Choroid plexus epithelial cell (primary cell): ENCODE measurements at regions not wholly inside any gene's neighbourhood (a gene's known extent, or its start where the extent isn't known, plus 50 kb on each side); places are given as distances from the start of the nearest gene placed in this dataset.

Source experiments
- DNase-seq: peaks from one replicate; pipeline ENCODE4 v3.0.0-alpha.2; 2010; ENCODE audit warnings: low read depth
- H3K4me3 ChIP-seq: 2 replicates; pipeline ENCODE4 v1.5.1; 2011; ENCODE audit warnings: low read depth, mild to moderate bottlenecking, control low read depth, low read length, moderate library complexity
- CTCF ChIP-seq: conservative IDR thresholded peaks from 2 replicates; pipeline ENCODE4 v1.5.1; 2011; ENCODE audit warnings: low read depth, mild to moderate bottlenecking, control low read depth, inconsistent platforms, low read length, moderate library complexity

- TF ChIP-seq CTCF: no peak
- no peak overlapping the region for H3K4me3 ChIP-seq
- peak; percentile 47 for DNase-seq
Observed at GRCh38 chr1:201710632-201711597, 118.0 kb upstream of the IPO9 start.

- H3K4me3 ChIP-seq: no peak overlapping the region
- peak; percentile 62 for DNase-seq
- TF ChIP-seq CTCF: no peak
Observed at GRCh38 chr1:201711811-201712210, 117.1 kb upstream of the IPO9 start.

GRCh38 chr1:201712387-201713085 is 116.4 kb upstream of the IPO9 start:
- no peak overlapping the region for H3K4me3 ChIP-seq
- TF ChIP-seq CTCF: no peak
- no peak for DNase-seq

GRCh38 chr1:201713086-201713810 is 115.7 kb upstream of the IPO9 start:
- peak; percentile 100 for DNase-seq
- H3K4me3 ChIP-seq: no peak overlapping the region
- TF ChIP-seq CTCF: no peak

- no peak for TF ChIP-seq CTCF
- DNase-seq: peak; percentile 99
- H3K4me3 ChIP-seq: no peak overlapping the region
Observed at GRCh38 chr1:201714542-201715329, 114.2 kb upstream of the IPO9 start.

- DNase-seq: no peak
- no peak for TF ChIP-seq CTCF
- H3K4me3 ChIP-seq: no peak overlapping the region
Observed at GRCh38 chr1:201715351-201715750, 113.6 kb upstream of the IPO9 start.
